A549 (cell line): ENCODE measurements at regions not wholly inside any gene's neighbourhood (a gene's known extent, or its start where the extent isn't known, plus 50 kb on each side); places are given as distances from the start of the nearest gene placed in this dataset.

Experiments used
- EP300 ChIP-seq, 2 experiments: fragments of >200 bp; sonication (Bioruptor Twin); formaldehyde crosslinking; IDR thresholded peaks; 2 replicates in 1 of 2; 3 replicates in 1 of 2; pipeline ENCODE4 v1.6.1; 2016 to 2017
- FOSL2 ChIP-seq, 2 experiments: fragments of 450-650 bp in 1 of 2; fragments of >200 bp in 1 of 2; sonication (Bioruptor Twin) in 1 of 2; formaldehyde crosslinking; IDR thresholded peaks; 2 replicates each; pipeline versions ENCODE4 v1.5.0 to v1.6.1; 2016 to 2020; ENCODE audit warnings: mild to moderate bottlenecking in 1 of 2, moderate library complexity in 1 of 2
- HDAC2 ChIP-seq: fragments of 200-600 bp; sonication (generic); IDR thresholded peaks from 2 replicates; pipeline ENCODE4 v1.6.1; 2016
- JUN ChIP-seq, 2 experiments: fragments of >200 bp; sonication (Bioruptor Twin); formaldehyde crosslinking; IDR thresholded peaks; 2 replicates in 1 of 2; 3 replicates in 1 of 2; pipeline ENCODE4 v1.6.1; 2016 to 2017
- POLR2A ChIP-seq: IDR thresholded peaks from 2 replicates; pipeline ENCODE4 v1.6.1; 2012; ENCODE audit warnings: mild to moderate bottlenecking, low read length
- RAD21 ChIP-seq, 2 experiments: fragments of >200 bp in 1 of 2; sonication (Bioruptor Twin) in 1 of 2; formaldehyde crosslinking in 1 of 2; IDR thresholded peaks in 1 of 2; conservative IDR thresholded peaks in 1 of 2; 2 replicates in 1 of 2; 3 replicates in 1 of 2; pipeline ENCODE4 v1.6.1; 2012 to 2018; ENCODE audit warnings: inconsistent platforms in 1 of 2
- TF ChIP-seq, protein P1 (sequence below): fragments of >200 bp; sonication (Bioruptor Twin); formaldehyde crosslinking; IDR thresholded peaks from 3 replicates; pipeline ENCODE4 v1.5.1; 2016
- TF ChIP-seq, protein P2 (sequence below): IDR thresholded peaks from 2 replicates; pipeline ENCODE4 v1.6.1; 2012

DNA sequence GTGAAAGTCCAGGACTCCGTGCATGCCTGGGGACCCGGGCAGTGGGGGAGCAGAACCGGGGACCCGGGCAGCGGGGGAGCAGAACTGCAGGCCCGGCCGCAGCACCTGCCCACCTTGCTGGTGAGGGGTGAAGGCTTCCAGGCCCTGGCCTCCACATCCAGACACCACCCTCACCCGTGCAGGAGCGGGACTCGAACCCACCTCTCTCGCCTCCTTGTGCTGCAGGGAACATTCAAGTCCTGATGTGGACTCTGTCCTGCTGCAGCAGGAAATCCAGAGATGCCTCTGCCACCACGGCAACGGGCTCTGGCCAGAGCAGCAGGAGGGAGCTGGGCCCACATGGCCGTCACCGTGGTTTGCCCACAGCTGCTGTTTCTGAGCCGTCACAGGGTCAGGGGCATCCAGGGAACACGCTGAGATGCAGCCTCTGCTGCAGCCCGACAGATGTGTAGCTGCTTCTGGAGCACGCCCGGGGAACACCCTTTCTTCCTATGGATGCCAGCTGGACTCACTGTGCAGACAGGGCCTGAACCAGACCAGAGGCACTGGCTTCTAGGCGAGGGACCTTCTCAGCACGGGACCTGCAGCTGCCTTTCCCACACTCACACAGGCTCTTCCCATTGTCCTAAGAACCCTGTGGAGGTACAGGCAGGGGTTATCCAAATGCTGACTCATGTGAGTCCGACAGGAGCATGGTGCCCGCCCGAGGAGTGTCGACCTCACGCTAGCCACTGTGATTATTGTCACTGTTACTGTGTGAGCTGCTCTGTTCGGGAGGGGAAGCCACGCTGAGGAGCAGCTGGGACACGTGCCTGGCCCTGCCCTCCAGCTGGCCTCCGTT, 89.2 kb upstream of the CTDP1 start:
- TF ChIP-seq FOSL2 (IDR thresholded peaks at IDR 0.05) (no peak), FOSL2 (CRISPR knock-in tag; IDR thresholded peaks at IDR 0.05) (no peak), EP300 (IDR thresholded peaks at IDR 0.05) (no peak), POLR2A (no peak), RAD21 (conservative IDR thresholded peaks at IDR 0.05 in 1 of 2, IDR thresholded peaks at IDR 0.05 in 1 of 2) (no peak), HDAC2 (no peak), JUN (IDR thresholded peaks at IDR 0.05) (no peak)
- TF ChIP-seq, protein P1, sequence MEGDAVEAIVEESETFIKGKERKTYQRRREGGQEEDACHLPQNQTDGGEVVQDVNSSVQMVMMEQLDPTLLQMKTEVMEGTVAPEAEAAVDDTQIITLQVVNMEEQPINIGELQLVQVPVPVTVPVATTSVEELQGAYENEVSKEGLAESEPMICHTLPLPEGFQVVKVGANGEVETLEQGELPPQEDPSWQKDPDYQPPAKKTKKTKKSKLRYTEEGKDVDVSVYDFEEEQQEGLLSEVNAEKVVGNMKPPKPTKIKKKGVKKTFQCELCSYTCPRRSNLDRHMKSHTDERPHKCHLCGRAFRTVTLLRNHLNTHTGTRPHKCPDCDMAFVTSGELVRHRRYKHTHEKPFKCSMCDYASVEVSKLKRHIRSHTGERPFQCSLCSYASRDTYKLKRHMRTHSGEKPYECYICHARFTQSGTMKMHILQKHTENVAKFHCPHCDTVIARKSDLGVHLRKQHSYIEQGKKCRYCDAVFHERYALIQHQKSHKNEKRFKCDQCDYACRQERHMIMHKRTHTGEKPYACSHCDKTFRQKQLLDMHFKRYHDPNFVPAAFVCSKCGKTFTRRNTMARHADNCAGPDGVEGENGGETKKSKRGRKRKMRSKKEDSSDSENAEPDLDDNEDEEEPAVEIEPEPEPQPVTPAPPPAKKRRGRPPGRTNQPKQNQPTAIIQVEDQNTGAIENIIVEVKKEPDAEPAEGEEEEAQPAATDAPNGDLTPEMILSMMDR, result no peak
- TF ChIP-seq, protein P2, sequence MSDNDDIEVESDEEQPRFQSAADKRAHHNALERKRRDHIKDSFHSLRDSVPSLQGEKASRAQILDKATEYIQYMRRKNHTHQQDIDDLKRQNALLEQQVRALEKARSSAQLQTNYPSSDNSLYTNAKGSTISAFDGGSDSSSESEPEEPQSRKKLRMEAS, result no peak
